ENCODE measurements at regions not wholly inside any gene's neighbourhood (a gene's known extent, or its start where the extent isn't known, plus 50 kb on each side); places are given as distances from the start of the nearest gene placed in this dataset.

DNA sequence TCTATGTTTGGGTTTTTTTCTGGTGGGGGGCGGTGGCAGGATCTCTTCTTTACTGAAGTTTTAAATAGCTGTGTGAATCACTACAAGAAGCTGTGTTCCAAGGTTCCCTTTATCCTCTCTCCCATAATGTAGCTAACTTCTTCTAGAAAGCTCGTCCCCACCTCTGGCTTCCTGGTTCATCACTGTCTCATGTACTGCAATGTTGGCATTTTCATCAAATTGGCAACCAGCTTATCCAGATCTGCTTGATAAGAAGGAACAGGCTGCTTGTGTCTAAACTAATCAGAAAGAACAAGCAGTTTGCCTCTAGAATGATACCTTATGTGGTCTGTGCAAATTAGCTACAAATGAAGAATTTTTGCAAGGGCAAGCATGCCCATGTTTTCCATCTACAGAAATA, 130.8 kb downstream of the WT1 start:
- TF ChIP-seq, protein P1, sequence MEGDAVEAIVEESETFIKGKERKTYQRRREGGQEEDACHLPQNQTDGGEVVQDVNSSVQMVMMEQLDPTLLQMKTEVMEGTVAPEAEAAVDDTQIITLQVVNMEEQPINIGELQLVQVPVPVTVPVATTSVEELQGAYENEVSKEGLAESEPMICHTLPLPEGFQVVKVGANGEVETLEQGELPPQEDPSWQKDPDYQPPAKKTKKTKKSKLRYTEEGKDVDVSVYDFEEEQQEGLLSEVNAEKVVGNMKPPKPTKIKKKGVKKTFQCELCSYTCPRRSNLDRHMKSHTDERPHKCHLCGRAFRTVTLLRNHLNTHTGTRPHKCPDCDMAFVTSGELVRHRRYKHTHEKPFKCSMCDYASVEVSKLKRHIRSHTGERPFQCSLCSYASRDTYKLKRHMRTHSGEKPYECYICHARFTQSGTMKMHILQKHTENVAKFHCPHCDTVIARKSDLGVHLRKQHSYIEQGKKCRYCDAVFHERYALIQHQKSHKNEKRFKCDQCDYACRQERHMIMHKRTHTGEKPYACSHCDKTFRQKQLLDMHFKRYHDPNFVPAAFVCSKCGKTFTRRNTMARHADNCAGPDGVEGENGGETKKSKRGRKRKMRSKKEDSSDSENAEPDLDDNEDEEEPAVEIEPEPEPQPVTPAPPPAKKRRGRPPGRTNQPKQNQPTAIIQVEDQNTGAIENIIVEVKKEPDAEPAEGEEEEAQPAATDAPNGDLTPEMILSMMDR (IDR thresholded peaks at IDR 0.05; ENCODE audit: low read depth, low read length, missing control alignments), result no peak
- H3K4me3 ChIP-seq (replicated peaks; ENCODE audit: low read depth, low read length), result no peak overlapping the region
- no peak for DNase-seq (ENCODE audit: extremely low read depth, low read depth)

DNA sequence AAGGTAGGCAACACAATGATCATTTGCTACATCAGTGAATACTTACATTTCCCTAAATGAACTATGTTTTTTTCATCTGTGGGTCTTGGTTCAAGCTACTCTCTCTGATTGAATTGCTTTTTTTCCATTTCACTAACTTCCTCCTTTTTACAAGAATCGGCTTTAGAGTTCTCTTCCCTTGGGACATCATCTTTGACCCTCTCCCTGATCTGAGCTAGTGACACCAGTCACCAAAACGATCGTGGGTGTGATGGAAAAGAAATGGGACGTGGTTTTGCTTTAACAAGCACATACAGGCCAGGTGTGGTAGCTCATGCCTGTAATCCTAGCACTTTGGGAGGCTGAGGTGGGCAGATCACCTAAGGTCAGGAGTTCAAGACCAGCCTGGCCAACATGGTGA, 129.9 kb downstream of the WT1 start:
- TF ChIP-seq, protein P1 (IDR thresholded peaks at IDR 0.05; ENCODE audit: low read depth, low read length, missing control alignments), result no peak
- DNase-seq (ENCODE audit: extremely low read depth, low read depth), result no peak
- H3K4me3 ChIP-seq (replicated peaks; ENCODE audit: low read depth, low read length), result no peak overlapping the region

DNA sequence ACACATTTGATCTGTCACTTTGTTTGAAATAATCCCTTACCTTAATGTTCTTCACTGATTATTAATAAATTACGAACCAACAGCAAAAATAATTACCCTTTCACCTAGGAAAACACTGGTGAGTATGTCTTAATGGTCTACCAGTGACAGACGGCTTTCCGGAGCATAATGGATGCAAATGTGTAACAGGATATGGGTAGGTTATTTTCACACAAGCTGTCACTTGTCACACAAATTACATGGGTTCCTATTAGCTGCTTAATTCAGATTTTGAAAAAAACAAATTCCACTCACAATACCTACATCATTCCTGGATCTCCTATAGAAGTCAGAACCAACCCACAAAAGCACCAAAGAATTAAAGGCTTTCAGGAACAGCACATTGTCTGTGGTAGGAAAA, 127.9 kb downstream of the WT1 start:
- TF ChIP-seq, protein P1 (IDR thresholded peaks at IDR 0.05; ENCODE audit: low read depth, low read length, missing control alignments), result no peak
- no peak overlapping the region for H3K4me3 ChIP-seq (replicated peaks; ENCODE audit: low read depth, low read length)
- DNase-seq (ENCODE audit: extremely low read depth, low read depth), result no peak

DNA sequence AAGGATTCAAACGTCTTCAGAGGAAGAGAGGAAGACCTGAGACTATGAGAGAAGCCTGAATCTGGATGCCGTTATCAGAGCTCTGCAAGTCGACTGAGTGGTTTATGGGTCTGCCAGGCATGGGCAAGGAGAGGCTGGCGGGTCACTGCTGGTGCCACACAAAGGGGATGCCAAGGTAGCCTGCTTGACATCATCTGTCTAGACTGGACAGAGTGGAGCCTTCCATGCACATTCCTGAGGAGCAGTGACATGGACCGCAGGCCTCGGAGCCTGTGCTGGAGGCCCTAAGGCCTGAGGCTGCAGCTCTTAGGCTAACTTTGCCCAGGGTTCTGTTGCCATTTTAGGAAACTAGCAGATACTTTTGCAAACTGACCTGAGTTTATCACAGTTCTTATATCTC, 127.4 kb downstream of the WT1 start:
- no peak overlapping the region for H3K4me3 ChIP-seq (replicated peaks; ENCODE audit: low read depth, low read length)
- no peak for DNase-seq (ENCODE audit: extremely low read depth, low read depth)
- TF ChIP-seq, protein P1 (IDR thresholded peaks at IDR 0.05; ENCODE audit: low read depth, low read length, missing control alignments), result no peak

DNA sequence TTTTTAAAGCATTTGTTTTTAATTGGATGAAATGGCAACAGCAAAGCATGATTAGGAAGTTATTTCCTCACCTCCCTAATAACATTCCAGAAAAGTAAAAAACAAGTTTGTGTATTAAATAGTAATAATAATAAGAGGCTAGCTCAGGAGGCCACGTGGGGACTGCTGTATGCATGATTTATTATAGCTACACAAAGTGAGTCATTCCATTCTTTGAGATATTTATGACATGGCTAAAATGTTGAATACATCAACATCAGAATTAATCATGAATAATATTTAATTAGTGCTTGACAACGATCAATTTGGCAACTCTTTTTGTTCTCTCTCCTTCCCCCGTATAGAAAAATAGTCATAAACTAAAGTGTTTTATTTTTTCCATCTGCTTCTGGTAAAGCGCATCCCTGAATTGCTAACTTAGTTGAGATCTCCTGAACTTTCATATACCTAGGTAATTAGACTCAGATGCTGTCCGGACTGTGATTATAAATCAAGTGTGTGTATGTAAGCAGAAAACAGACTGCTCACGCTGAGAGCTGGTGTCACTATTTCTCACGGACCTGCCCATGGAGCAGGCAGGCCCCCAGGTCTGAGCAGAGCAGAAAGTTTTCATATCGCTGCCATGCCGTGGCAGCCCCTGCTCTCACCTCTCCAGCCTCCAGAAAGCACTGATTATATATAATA, 125.7 kb downstream of the WT1 start:
- H3K4me3 ChIP-seq (replicated peaks; ENCODE audit: low read depth, low read length), result no peak overlapping the region
- TF ChIP-seq, protein P1 (IDR thresholded peaks at IDR 0.05; ENCODE audit: low read depth, low read length, missing control alignments), result no peak
- no peak for DNase-seq (ENCODE audit: extremely low read depth, low read depth)

DNA sequence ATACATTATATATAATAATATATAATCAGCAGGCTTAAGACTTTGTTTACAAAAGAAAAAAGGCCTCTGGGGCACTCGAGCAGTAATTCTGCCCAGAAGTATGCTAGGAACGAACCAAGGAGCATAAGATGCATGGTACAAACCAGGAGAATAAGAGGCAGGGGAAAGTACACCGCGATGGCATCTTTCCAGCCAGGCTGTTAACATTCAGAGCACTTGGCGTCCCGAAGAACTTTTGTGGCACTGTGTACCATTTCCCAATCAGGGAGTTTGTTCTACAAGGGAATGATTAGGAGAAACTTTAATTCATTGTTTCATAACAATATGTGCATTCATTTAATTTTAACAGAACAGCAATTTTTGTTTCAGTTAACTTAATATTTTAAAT, 125.1 kb downstream of the WT1 start:
- TF ChIP-seq, protein P1 (IDR thresholded peaks at IDR 0.05; ENCODE audit: low read depth, low read length, missing control alignments), result no peak
- no peak for DNase-seq (ENCODE audit: extremely low read depth, low read depth)

More for the DNA sequence above, 125.1 kb downstream of the WT1 start:
- no peak overlapping the region for H3K4me3 ChIP-seq (replicated peaks; ENCODE audit: low read depth, low read length)
